ENCODE measurements at regions not wholly inside any gene's neighbourhood (a gene's known extent, or its start where the extent isn't known, plus 50 kb on each side); places are given as distances from the start of the nearest gene placed in this dataset.
"Not testable (repeated sequence)": the region's sequence is repeated elsewhere in the genome, so short reads cannot be mapped to it uniquely, and the experiment has no call there.

DNA sequence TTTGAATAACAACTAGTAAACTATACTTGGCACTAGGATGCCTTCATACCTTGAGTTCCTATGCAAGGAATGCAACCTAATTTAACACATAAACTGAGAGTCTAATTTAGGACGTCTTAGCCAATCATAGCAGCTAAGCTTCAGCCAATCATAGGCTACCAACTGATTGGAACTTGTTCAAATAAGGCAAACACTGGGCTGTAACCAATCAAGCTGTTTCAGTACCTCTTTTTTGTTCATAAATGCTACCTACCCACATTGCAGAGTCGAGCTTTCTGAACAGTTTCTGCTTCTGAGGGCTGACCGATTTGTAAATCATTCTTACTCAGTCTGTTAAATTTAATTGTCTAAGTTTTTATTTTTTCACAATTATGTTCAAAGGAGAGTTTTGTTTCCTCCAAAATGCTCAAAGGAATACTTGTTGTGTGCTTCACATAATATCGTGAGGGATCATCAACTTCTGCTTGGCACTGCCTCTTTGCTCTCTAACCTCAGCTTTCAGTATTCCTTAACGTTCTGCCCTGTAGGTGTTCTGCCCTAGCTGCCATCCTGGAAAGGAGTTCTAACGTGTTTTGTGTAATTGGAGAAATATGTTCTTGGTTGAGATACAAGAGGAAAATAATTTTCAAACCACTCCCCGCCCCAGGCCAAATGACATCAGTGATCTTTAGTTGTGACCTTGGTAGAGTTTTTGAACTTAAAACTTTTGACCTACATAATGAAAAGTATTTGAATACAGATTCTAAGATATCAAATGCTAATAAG lies 380.4 kb upstream of the MIS18BP1 start:
- DNase-seq: no peak

GRCh38 chr14:45621731-45622130 lies 368.7 kb upstream of the MIS18BP1 start:
- DNase-seq: no peak

GRCh38 chr14:45619831-45620230 lies 366.8 kb upstream of the MIS18BP1 start:
- DNase-seq: no peak

DNA sequence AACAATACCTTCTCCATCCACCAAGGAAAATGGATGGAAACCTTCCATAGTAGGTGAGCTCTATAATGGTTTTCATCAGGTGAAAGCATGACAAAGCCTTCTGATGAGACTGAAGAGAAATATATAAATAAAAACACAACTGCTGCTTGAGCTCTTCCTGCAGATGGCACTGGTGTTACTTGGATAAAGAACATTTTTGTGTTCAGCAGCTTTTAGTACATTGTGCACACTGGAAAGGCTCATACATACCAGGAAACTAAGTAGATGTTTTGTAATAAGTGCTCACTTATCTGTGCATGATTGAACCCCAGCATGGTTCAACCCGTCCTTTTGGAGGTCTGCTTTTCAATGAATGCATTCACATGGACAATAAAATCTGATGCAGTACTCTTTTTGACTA lies 357.3 kb upstream of the MIS18BP1 start:
- DNase-seq: peak in 2 of 58 donors; percentile 1 to 36

GRCh38 chr14:45587142-45587541 lies 334.1 kb upstream of the MIS18BP1 start:
- DNase-seq: no peak

DNA sequence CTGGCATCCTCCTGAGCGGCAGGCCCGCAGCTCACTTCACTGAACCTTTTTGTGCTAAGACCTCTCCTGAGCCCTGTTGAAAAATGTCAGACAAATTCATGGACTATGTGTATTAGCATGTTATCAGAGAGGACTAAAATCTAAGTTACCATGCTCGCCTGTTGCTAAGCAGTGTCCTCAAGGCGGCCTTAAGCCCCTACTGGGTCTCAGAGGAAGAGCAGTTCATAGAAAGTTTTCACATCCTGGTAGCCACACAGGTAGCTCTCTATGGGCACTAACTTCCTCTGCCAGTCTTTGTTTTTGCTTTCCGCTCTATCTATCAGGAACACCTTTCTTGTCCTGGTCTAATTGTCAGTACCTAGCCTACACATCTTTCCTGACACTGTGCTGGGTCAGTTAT lies 306.6 kb upstream of the MIS18BP1 start:
- DNase-seq: no peak

- DNase-seq: no peak
Observed at GRCh38 chr14:45558183-45558582, 305.2 kb upstream of the MIS18BP1 start.

GRCh38 chr14:45553981-45554380 lies 301.0 kb upstream of the MIS18BP1 start:
- DNase-seq: no peak

- not testable (repeated sequence) for DNase-seq
Observed at GRCh38 chr14:45551240-45551820, 298.3 kb upstream of the MIS18BP1 start.

GRCh38 chr14:45531022-45531421 lies 278.0 kb upstream of the MIS18BP1 start:
- no peak for DNase-seq

DNA sequence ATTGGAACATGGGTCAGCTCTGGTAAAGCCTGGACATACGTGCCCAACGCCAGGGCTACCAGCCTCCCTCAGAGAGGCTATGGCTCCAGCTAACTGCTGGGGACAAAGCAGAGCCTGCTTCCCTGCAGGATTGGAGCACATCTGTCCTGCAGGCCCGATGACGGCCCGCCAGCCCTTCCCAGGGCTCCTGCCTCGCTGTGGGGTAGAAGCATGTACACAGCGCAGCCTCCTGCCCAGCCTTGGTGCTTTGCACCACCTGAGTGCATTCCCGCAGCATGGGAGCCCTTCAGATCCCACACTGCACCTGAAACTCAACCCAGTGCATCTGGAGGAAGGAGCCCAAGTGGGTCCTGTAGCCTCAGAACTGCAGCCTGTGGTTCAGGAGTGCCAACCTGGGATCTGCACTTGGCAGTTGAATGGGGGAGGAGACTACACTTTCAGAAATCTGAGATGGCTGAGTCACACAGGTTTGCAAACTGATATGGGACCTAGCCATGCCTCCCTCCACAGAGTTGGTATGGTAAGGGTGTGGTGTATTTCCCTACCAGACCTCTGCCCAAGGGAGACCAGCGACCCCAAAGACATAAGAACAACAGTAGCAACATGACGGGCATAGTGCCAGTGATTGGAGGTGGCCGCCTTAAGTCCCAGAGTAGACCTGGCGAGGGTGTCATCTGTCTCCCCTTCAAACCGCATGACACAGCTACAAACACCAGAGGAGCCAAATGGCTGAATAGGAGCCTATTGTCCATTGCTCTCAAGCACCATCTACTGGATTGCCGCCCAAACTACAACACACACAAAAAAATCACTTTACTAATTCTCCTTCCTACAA lies 273.9 kb upstream of the MIS18BP1 start:
- peak in 1 of 58 donors; percentile 1 for DNase-seq

DNA sequence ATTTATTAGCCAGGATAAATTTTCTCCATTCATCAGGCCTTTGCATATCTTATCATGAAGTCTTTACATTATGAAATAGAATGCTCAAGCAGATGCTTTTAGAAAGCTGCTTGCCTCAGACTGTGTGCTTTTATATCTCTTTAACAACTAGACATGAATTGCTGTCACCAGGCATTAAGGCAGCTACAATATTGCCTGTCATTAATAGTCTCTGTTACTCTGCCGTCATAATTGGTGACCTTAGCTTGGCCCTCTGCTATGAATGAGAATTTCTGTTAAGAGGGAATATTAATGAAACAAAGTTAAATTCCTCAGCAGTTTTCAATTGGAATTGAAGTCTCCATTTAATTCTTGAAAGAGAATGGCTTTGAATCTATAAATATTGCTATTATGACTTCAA lies 266.8 kb upstream of the MIS18BP1 start:
- no peak for DNase-seq

DNA sequence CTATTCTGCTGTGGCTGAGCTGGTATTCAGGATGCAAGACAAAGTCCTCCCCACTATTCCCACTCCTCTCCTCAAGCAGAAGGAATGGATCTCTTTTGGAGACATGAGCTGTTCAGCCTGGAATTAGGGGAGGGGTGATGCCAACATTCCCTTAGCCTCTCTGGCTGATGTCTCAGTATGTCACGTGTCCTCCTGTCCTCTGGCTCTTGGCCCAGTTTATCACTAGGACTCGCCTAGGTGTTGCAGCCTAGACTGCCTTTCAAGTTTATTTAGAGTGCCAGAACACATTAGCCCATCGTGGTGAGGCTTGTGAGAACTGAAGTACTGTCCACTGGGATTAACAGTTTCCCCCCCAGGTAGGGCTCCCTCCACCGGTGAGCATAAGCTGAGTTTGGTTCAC lies 239.9 kb upstream of the MIS18BP1 start:
- DNase-seq: no peak

DNA sequence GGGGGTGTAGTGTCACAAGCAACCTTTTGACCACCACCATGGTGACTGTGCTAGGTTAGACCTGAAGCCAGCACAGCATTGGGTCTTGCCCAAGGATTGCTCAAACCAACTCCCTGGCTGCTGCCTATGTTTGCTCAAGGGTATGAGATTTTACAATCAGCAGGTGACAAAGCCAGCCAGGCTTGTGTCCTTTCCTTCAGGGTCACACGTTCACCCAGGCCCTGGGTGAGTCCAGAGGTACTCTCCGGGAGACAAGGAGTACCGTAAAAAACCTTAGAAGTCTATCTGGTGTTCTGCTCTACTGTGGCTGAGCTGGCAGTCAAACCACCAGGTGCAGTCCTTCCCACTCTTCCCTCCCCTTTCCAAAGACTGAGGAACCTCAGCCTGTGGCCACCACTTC lies 238.9 kb upstream of the MIS18BP1 start:
- DNase-seq: no peak

- DNase-seq: no peak
Observed at GRCh38 chr14:45486599-45486998, 233.6 kb upstream of the MIS18BP1 start.

DNA sequence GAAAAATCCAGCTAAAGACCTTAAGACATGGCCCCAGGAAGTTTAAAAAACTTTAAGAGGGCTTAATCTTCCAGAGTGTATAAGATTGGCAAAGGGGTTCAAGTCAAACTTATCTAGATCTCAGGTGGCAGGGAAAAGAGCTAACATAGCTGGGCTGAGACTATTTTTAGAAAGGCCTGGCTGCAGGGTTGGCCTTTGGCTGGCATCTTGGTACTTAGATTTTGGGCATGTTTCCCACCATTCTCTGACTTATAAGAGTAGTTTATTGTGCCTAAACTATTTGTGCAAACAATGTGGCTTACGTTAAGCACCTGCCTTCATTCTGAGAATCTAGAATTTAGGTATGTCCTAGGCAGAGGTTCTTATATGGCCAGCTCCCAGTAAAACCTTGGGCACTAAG lies 214.0 kb upstream of the MIS18BP1 start:
- DNase-seq: no peak

DNA sequence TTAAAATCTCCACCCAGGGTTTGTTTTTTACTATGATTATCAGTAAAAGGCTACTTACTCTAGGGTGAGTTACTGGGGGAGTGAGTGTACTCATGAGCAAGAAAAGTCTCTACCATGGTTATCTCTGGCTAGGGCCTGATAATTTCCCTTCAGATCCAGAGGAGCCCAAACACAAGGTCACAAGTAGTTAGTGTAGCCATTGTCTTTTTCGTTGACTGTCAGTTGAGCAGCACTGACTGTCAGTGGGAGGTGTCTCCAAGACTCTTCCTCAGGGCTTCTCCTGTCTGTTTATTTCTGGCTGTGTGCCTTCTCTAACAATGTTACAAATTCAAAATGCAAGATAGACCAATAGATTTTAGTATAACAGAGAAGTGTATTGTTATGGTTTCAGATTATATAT lies 181.2 kb upstream of the MIS18BP1 start:
- no peak for DNase-seq

DNA sequence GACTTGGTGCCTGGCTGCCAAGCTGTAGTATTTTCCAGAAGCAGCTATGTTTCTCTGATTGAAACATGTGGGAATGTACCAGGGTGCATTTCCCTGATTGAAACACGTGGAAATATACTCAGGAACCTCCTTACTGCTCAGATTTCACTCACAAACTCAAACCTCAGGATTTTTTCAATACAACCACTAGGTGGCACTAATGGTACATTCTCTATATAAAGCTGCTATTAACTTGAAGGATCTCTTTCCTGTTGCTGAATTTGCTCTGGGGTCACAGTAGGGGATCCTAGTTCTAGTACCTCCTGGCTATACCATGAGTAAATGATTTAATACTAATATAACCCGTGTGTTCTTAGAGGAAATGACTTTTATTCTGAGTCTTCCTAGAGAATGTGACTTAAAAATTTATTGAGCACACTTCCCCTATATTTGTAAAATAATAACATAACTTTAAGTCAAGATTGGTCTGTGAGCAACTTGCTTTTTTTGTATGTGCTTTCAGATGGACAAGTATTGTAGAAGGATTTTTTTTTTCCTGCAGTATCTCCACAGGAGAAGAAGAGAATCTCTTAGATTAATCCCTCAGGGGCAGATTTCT lies 173.8 kb upstream of the MIS18BP1 start:
- peak in 2 of 58 donors; percentile 0 to 2 for DNase-seq

DNA sequence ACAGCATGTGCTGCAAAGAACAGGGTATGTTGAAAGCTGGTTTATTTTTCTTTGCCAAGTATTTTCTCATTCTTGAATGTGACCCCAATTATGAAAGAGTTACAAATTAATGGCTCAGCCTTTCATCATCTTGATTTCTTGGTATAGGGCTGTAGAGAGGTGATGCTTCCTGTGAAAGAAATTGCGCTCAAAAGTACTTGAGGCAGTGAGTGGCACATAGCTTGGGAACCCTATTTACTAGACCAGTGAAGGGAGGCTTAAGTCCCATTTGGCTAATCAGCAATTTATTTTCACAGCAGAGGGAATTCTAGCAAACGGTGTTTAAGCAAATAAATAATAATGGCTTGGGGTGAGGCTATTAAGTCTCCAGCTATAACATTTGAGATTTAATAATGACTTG lies 153.9 kb upstream of the MIS18BP1 start:
- DNase-seq: no peak

GRCh38 chr14:45400950-45401640 lies 148.1 kb upstream of the MIS18BP1 start:
- no peak for DNase-seq

DNA sequence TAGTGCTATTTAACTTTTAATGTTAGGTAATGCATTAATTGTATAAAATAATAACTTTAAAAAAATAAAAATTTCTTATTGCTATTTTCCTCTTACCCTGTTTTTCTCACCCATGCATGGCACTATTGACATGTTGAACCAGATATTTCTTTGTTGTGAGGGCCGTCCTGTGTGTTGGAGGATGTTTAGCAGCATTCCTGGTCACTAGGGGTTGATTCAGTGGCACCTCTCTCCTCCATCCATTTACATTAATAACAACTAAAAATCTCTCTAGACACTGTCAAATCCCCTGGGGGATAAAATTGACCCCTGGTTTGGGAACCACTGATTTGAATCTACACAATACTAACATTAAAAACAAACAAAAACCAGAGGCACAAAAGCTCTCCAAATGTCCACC lies 147.5 kb upstream of the MIS18BP1 start:
- no peak for DNase-seq
